ENCODE measurements at regions not wholly inside any gene's neighbourhood (a gene's known extent, or its start where the extent isn't known, plus 50 kb on each side); places are given as distances from the start of the nearest gene placed in this dataset.

- TF ChIP-seq CTCF (IDR thresholded peaks at IDR 0.05 in 2 of 3, conservative IDR thresholded peaks at IDR 0.05 in 1 of 3; ENCODE audit: control insufficient read depth in 2 of 3, extremely low read depth in 1 of 3, insufficient read depth in 1 of 3, low read depth in 3 of 3, low read length in 3 of 3) (peak; percentile 19 to 52 (median 31); a peak in 4 of 6 replicates), BCL3 (IDR thresholded peaks at IDR 0.05; ENCODE audit: borderline replicate concordance, insufficient read depth, low read depth, low read length, poor library complexity, severe bottlenecking) (no peak), LARP7 (IDR thresholded peaks at IDR 0.05) (no peak), CHD4 (IDR thresholded peaks at IDR 0.05) (no peak), RAD21 (IDR thresholded peaks at IDR 0.05; ENCODE audit: insufficient read depth, low read depth, low read length) (peak; percentile 67), ZZZ3 (IDR thresholded peaks at IDR 0.05; ENCODE audit: control insufficient read depth, insufficient read length, low read depth) (no peak), CBFB (IDR thresholded peaks at IDR 0.05; ENCODE audit: low read depth) (no peak), MTA2 (IDR thresholded peaks at IDR 0.05; ENCODE audit: low read depth) (peak; percentile 24; the same call in 1 of the 2 replicates), KLF5 (IDR thresholded peaks at IDR 0.05; ENCODE audit: partially characterized antibody) (no peak), ZSCAN29 (IDR thresholded peaks at IDR 0.05) (no peak), USF1 (IDR thresholded peaks at IDR 0.05; ENCODE audit: borderline replicate concordance, extremely low read length, insufficient read depth, low read depth, low read length) (no peak), SMARCA5 (IDR thresholded peaks at IDR 0.05) (no peak), SMC3 (IDR thresholded peaks at IDR 0.05; ENCODE audit: borderline replicate concordance, low read length) (peak; percentile 66; the same call in 1 of the 2 replicates), CHD2 (IDR thresholded peaks at IDR 0.05; ENCODE audit: borderline replicate concordance, low read depth, low read length) (no peak), RCOR1 (conservative IDR thresholded peaks at IDR 0.05; ENCODE audit: low read depth, low read length) (no peak), CBX5 (IDR thresholded peaks at IDR 0.05; ENCODE audit: low read depth) (no peak), PBX3 (IDR thresholded peaks at IDR 0.05; ENCODE audit: insufficient replicate concordance, low read depth, low read length) (no peak), KAT2A (conservative IDR thresholded peaks at IDR 0.05; ENCODE audit: control insufficient read depth, low read depth, low read length) (no peak), ZBTB11 (CRISPR knock-in tag; IDR thresholded peaks at IDR 0.05) (no peak)
These were observed 160.4 kb downstream of the CPEB2 start (continued) for GRCh38 chr4:15162465-15163283.
